Kidney (tissue), 13 donors: ENCODE measurements at regions not wholly inside any gene's neighbourhood (a gene's known extent, or its start where the extent isn't known, plus 50 kb on each side); places are given as distances from the start of the nearest gene placed in this dataset.

Experiments used
- DNase-seq, 5 donors: peaks; one replicate each; pipeline ENCODE4 v3.0.0-alpha.2; 2013 to 2020
- FAIRE-seq: peaks from 2 replicates; lab custom pipeline; 2012; peaks lifted over from hg19 to GRCh38; lab: Jason Lieb, UNC
- H3K27ac ChIP-seq, 2 donors: one replicate each; pipeline ENCODE4 v1.7.0; 2013; ENCODE audit warnings: low read depth in 2 of 2, low read length in 2 of 2, inconsistent platforms in 1 of 2
- H3K27me3 ChIP-seq: one replicate; pipeline ENCODE4 v1.7.1; 2013; ENCODE audit warnings: low read length, inconsistent platforms; ENCODE audit not compliant: control insufficient read depth, insufficient read depth
- H3K36me3 ChIP-seq, 3 donors: one replicate each; pipeline versions ENCODE4 v1.7.0 to v1.7.1; 2013; ENCODE audit warnings: low read length in 3 of 3, control low read depth in 1 of 3, inconsistent platforms in 1 of 3; ENCODE audit not compliant: insufficient read depth in 3 of 3, control insufficient read depth in 2 of 3
- H3K4me1 ChIP-seq, 3 donors: one replicate each; pipeline versions ENCODE4 v1.7.0 to v1.7.1; 2013; ENCODE audit warnings: low read length in 3 of 3, inconsistent platforms in 1 of 3, low read depth in 1 of 3; ENCODE audit not compliant: control insufficient read depth in 2 of 3, insufficient read depth in 2 of 3
- H3K4me3 ChIP-seq, 3 donors: one replicate each; pipeline versions ENCODE4 v1.7.0 to v1.8.1; 2013; ENCODE audit warnings: low read length in 3 of 3, control low read depth in 1 of 3, inconsistent platforms in 1 of 3
- H3K9ac ChIP-seq, 3 donors: one replicate each; pipeline versions ENCODE4 v1.7.0 to v1.7.1; 2013; ENCODE audit warnings: low read length in 3 of 3, control low read depth in 1 of 3, inconsistent platforms in 1 of 3
- H3K9me3 ChIP-seq, 3 donors: one replicate each; pipeline versions ENCODE4 v1.7.0 to v1.7.1; 2013; ENCODE audit warnings: low read length in 3 of 3, control low read depth in 1 of 3, inconsistent platforms in 1 of 3; ENCODE audit not compliant: control insufficient read depth in 2 of 3, insufficient read depth in 1 of 3
- intact Hi-C: fragments of 100-400 bp; cut with DNase I; formaldehyde crosslinking; loops from one replicate; pipeline ENCODE4 v1.11.1; 2022
- TF ChIP-seq, protein P1 (sequence below): IDR thresholded peaks from 3 replicates; pipeline ENCODE4 v1.5.1; 2012; ENCODE audit warnings: mild to moderate bottlenecking, moderate library complexity, borderline replicate concordance; ENCODE audit not compliant: insufficient read depth; ENCODE audit errors: extremely low read depth
- donor health status: control.
- donor health status: control.
- donor health status: control.
- donor health status: control.
- donor health status: control.
- donor health status: DM: yes; HTN: yes; CAD: no.
- donor health status: Normal renal cell carcinoma (clear cell type).

DNA sequence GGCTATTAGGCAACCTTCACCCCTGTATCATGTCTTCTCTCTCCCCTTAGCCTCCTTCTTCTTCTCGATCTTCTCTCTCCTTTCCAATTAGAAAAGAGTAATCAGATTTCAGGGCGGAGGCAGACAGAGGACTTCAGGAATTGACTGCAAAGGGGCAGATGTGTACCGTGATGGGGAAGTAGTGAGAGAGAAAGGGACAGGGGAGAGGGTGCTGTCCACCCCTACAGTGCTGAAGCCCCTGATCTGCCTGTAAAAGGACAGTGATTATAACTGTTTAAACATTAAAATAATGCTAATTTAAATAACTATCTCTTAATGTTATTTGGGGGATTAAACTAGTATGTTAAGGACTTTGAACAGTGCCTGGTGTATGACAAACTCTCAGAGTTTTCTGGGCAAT lies 178.5 kb downstream of the ACTR3 start:
- no peaks in the 10 kb centered on the region for H3K9me3 ChIP-seq
- TF ChIP-seq, protein P1, sequence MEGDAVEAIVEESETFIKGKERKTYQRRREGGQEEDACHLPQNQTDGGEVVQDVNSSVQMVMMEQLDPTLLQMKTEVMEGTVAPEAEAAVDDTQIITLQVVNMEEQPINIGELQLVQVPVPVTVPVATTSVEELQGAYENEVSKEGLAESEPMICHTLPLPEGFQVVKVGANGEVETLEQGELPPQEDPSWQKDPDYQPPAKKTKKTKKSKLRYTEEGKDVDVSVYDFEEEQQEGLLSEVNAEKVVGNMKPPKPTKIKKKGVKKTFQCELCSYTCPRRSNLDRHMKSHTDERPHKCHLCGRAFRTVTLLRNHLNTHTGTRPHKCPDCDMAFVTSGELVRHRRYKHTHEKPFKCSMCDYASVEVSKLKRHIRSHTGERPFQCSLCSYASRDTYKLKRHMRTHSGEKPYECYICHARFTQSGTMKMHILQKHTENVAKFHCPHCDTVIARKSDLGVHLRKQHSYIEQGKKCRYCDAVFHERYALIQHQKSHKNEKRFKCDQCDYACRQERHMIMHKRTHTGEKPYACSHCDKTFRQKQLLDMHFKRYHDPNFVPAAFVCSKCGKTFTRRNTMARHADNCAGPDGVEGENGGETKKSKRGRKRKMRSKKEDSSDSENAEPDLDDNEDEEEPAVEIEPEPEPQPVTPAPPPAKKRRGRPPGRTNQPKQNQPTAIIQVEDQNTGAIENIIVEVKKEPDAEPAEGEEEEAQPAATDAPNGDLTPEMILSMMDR = no peak
- FAIRE-seq = no peak
- no peak overlapping the region for H3K9ac ChIP-seq
- intact Hi-C loops = no loop called here
- peak in 4 of 5 donors; percentile 39 to 44 (median 42) for DNase-seq
- H3K4me1 ChIP-seq = no peaks in the 10 kb centered on the region
- H3K4me3 ChIP-seq = no peak overlapping the region
- no peak overlapping the region for H3K27ac ChIP-seq
- H3K36me3 ChIP-seq = no peaks in the 10 kb centered on the region
- no peaks in the 10 kb centered on the region for H3K27me3 ChIP-seq

DNA sequence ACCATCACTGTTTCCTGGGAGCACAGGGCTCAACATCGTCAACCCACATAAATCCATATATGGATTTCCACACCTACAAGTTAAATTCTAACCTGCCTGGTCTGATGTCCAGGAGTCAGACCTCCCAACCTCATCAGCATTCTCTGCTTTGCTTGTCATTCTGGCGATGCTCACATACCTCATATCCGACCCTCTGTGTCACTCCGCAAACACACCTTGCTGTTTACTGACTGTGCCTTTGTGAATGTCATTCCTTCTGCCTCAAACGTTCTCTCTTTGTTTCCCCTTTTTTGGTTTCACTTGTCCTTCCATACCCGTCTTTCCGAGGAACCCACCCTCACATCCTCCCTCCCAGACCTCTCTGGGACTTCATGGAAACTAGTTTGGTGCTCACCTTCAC lies 187.1 kb downstream of the ACTR3 start:
- no peak overlapping the region for H3K9ac ChIP-seq
- TF ChIP-seq, protein P1 = no peak
- H3K9me3 ChIP-seq = peaks cover 0 to 3% (median 0%) of the 10 kb centered on the region in 3 donors
- no peak overlapping the region for H3K27ac ChIP-seq
- H3K27me3 ChIP-seq = no peaks in the 10 kb centered on the region
- no peak for DNase-seq
- H3K4me3 ChIP-seq = no peak overlapping the region
- no peak for FAIRE-seq
- intact Hi-C loops = no loop called here
- H3K36me3 ChIP-seq = no peaks in the 10 kb centered on the region
- H3K4me1 ChIP-seq = no peaks in the 10 kb centered on the region

DNA sequence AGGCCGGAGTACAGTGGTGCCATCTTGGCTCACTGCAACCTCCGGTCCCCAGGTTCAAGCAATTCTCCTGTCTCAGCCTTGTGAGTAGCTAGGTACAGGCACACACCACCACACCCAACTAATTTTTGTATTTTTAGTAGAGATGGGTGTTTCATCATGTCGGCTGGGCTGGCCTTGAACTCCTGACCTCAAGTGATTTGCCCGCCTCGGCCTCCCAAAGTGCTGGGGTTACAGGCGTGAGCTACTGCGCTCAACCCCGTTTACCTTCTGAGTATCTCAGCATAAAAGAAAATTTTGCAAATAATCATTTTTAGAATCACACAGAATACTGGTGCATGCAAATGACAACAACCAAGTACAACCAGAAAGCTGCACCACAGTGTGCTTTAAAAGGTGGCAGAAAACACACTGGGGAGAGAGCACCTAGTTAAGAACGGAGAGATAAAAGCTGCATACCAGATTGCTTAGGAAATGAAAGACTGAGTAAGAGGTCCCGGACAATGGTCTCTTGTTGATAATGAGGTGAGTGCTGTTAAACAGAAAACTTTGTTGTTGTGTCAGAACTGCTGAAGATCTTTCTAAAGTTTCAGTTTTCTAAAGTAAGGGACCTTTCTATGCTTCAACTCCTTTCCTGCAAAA lies 189.6 kb downstream of the ACTR3 start:
- Histone ChIP-seq H3K4me3 (no peak overlapping the region), H3K27me3 (no peaks in the 10 kb centered on the region), H3K36me3 (no peaks in the 10 kb centered on the region), H3K9me3 (peaks cover 0 to 3% (median 0%) of the 10 kb centered on the region in 3 donors), H3K4me1 (no peaks in the 10 kb centered on the region), H3K9ac (no peak overlapping the region), H3K27ac (no peak overlapping the region)
- TF ChIP-seq, protein P1 = no peak
- no peak for FAIRE-seq
- no peak for DNase-seq
- intact Hi-C loops = no loop called here
